ENCODE measurements at regions not wholly inside any gene's neighbourhood (a gene's known extent, or its start where the extent isn't known, plus 50 kb on each side); places are given as distances from the start of the nearest gene placed in this dataset.

DNA sequence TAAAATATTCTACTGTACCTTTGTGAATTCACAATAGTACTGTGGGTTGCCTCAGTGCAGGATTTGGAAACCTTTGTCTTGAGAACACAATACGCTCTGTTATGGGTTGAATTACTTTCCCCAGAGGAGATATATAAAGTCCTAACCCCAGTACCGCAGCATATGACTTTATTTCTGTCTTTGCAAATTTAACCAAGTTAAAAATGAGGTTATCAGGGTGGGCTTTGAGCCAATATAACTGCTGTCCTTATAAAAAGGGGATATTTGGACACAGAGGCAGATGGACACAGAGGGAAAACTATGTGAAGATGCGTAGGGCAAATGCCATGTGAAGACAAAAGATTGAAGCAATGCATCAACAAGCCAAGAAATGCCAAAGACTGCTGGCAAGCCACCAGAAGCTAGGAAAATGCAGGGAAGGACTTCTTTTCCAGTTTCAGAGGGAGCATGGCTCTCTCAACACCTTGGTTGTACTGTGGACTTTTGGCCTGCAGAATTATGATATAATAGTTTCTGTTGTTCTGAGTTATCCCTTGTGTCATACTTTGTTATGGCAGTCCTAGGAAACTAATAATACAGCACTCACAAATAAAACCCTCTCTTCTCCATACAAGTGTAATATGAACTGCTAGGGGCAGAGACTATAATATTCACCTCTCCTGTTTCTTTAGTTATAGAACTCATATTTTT is 292.6 kb upstream of the SPTLC3 start (continued):
- TF ChIP-seq, protein P1, sequence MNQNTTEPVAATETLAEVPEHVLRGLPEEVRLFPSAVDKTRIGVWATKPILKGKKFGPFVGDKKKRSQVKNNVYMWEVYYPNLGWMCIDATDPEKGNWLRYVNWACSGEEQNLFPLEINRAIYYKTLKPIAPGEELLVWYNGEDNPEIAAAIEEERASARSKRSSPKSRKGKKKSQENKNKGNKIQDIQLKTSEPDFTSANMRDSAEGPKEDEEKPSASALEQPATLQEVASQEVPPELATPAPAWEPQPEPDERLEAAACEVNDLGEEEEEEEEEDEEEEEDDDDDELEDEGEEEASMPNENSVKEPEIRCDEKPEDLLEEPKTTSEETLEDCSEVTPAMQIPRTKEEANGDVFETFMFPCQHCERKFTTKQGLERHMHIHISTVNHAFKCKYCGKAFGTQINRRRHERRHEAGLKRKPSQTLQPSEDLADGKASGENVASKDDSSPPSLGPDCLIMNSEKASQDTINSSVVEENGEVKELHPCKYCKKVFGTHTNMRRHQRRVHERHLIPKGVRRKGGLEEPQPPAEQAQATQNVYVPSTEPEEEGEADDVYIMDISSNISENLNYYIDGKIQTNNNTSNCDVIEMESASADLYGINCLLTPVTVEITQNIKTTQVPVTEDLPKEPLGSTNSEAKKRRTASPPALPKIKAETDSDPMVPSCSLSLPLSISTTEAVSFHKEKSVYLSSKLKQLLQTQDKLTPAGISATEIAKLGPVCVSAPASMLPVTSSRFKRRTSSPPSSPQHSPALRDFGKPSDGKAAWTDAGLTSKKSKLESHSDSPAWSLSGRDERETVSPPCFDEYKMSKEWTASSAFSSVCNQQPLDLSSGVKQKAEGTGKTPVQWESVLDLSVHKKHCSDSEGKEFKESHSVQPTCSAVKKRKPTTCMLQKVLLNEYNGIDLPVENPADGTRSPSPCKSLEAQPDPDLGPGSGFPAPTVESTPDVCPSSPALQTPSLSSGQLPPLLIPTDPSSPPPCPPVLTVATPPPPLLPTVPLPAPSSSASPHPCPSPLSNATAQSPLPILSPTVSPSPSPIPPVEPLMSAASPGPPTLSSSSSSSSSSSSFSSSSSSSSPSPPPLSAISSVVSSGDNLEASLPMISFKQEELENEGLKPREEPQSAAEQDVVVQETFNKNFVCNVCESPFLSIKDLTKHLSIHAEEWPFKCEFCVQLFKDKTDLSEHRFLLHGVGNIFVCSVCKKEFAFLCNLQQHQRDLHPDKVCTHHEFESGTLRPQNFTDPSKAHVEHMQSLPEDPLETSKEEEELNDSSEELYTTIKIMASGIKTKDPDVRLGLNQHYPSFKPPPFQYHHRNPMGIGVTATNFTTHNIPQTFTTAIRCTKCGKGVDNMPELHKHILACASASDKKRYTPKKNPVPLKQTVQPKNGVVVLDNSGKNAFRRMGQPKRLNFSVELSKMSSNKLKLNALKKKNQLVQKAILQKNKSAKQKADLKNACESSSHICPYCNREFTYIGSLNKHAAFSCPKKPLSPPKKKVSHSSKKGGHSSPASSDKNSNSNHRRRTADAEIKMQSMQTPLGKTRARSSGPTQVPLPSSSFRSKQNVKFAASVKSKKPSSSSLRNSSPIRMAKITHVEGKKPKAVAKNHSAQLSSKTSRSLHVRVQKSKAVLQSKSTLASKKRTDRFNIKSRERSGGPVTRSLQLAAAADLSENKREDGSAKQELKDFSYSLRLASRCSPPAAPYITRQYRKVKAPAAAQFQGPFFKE (tag by site-specific recombination; IDR thresholded peaks at IDR 0.05; ENCODE audit: borderline replicate concordance), result no peak
- no peak for TF ChIP-seq ZFP69B (tag by site-specific recombination; IDR thresholded peaks at IDR 0.05)

DNA sequence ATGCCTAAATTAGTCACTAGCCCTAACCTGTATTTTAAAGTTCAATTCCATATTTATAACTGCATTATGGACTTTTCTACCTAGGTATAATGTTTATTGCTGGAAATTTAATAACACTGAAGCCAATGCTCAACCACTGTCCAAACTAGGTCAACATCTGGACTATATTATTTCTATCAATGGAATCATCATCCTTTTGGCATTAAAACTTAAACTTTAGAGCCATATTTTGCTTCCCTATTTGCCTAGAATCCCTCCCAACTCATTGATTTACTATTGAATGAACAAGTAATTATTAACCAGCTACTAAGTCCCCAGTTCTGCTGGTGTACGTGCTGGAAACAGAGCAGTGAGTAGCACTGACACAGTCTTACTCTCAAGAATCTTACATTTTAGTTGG is 291.7 kb upstream of the SPTLC3 start:
- no peaks in the 10 kb centered on the region for H3K36me3 ChIP-seq (ENCODE audit: control insufficient read depth in 2 of 2, insufficient read depth in 1 of 2, low read length in 2 of 2)
- CTCF ChIA-PET, result no interaction called here
- no peaks in the 10 kb centered on the region for H3K9me3 ChIP-seq (ENCODE audit: control insufficient read depth, insufficient read depth, low read depth, low read length)
- H3K4me1 ChIP-seq (ENCODE audit: control insufficient read depth, insufficient read depth, low read length), result no peaks in the 10 kb centered on the region
- no peak overlapping the region for H3K4me3 ChIP-seq (ENCODE audit: low read depth, low read length)
- TF ChIP-seq ZNF830 (tag by site-specific recombination; IDR thresholded peaks at IDR 0.05; ENCODE audit: low read depth) (no peak), ZNF341 (tag by site-specific recombination; IDR thresholded peaks at IDR 0.05; ENCODE audit: low read depth) (no peak), ZNF121 (tag by site-specific recombination; IDR thresholded peaks at IDR 0.05) (no peak), MEIS1 (CRISPR knock-in tag; IDR thresholded peaks at IDR 0.05; ENCODE audit: borderline replicate concordance) (no peak)
- TF ChIP-seq, protein P2, sequence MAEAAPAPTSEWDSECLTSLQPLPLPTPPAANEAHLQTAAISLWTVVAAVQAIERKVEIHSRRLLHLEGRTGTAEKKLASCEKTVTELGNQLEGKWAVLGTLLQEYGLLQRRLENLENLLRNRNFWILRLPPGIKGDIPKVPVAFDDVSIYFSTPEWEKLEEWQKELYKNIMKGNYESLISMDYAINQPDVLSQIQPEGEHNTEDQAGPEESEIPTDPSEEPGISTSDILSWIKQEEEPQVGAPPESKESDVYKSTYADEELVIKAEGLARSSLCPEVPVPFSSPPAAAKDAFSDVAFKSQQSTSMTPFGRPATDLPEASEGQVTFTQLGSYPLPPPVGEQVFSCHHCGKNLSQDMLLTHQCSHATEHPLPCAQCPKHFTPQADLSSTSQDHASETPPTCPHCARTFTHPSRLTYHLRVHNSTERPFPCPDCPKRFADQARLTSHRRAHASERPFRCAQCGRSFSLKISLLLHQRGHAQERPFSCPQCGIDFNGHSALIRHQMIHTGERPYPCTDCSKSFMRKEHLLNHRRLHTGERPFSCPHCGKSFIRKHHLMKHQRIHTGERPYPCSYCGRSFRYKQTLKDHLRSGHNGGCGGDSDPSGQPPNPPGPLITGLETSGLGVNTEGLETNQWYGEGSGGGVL (tag by site-specific recombination; IDR thresholded peaks at IDR 0.05), result no peak
- TF ChIP-seq, protein P3, sequence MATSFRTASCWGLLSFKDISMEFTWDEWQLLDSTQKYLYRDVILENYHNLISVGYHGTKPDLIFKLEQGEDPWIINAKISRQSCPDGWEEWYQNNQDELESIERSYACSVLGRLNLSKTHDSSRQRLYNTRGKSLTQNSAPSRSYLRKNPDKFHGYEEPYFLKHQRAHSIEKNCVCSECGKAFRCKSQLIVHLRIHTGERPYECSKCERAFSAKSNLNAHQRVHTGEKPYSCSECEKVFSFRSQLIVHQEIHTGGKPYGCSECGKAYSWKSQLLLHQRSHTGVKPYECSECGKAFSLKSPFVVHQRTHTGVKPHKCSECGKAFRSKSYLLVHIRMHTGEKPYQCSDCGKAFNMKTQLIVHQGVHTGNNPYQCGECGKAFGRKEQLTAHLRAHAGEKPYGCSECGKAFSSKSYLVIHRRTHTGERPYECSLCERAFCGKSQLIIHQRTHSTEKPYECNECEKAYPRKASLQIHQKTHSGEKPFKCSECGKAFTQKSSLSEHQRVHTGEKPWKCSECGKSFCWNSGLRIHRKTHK (tag by site-specific recombination; IDR thresholded peaks at IDR 0.05), result no peak
- no peak overlapping the region for H3K27ac ChIP-seq (ENCODE audit: extremely low read depth, low read depth, low read length)
- POLR2A ChIA-PET, result no interaction called here

DNA sequence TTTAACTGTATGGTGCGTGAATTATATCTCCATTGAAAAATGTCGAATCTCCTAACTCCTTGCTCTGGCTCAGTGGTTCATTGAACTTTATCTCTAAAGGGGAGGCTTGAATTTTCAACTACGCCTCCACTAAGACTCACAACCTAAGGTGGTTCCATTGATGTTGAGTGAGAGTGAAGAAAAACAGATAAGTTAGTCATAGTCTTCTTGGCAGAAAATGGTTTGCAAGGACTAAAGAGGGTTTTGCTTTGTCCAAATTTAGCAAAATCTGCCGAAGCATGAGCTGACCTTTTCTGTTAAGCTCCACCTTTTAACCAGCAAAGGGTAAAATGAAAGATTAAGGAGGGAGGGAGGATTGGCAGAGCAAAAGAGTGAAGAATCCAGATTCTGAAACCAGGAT is 290.2 kb upstream of the SPTLC3 start:
- Histone ChIP-seq H3K9me3 (ENCODE audit: control insufficient read depth, insufficient read depth, low read depth, low read length) (no peaks in the 10 kb centered on the region), H3K27ac (ENCODE audit: extremely low read depth, low read depth, low read length) (no peak overlapping the region), H3K36me3 (ENCODE audit: control insufficient read depth in 2 of 2, insufficient read depth in 1 of 2, low read length in 2 of 2) (no peaks in the 10 kb centered on the region), H3K4me3 (ENCODE audit: low read depth, low read length) (no peak overlapping the region), H3K4me1 (ENCODE audit: control insufficient read depth, insufficient read depth, low read length) (no peaks in the 10 kb centered on the region)
- ChIA-PET CTCF (no interaction called here), POLR2A (no interaction called here)
- TF ChIP-seq OVOL3 (tag by site-specific recombination; IDR thresholded peaks at IDR 0.05), result no peak
- TF ChIP-seq ZNF311 (tag by site-specific recombination; IDR thresholded peaks at IDR 0.05; ENCODE audit: borderline replicate concordance), result no peak
- TF ChIP-seq, protein P4, sequence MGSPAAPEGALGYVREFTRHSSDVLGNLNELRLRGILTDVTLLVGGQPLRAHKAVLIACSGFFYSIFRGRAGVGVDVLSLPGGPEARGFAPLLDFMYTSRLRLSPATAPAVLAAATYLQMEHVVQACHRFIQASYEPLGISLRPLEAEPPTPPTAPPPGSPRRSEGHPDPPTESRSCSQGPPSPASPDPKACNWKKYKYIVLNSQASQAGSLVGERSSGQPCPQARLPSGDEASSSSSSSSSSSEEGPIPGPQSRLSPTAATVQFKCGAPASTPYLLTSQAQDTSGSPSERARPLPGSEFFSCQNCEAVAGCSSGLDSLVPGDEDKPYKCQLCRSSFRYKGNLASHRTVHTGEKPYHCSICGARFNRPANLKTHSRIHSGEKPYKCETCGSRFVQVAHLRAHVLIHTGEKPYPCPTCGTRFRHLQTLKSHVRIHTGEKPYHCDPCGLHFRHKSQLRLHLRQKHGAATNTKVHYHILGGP (tag by site-specific recombination; IDR thresholded peaks at IDR 0.05), result no peak
